GM19238 (cell line): ENCODE measurements at regions not wholly inside any gene's neighbourhood (a gene's known extent, or its start where the extent isn't known, plus 50 kb on each side); places are given as distances from the start of the nearest gene placed in this dataset.
"Not testable (repeated sequence)": the region's sequence is repeated elsewhere in the genome, so short reads cannot be mapped to it uniquely, and the experiment has no call there.

Experiments used
- DNase-seq: peaks from one replicate; pipeline ENCODE4 v3.0.0; 2011; ENCODE audit warnings: low spot score; ENCODE audit not compliant: insufficient read length

- no peak for DNase-seq
Observed at GRCh38 chr6:68024570-68025269, 610.4 kb upstream of the ADGRB3 start.

GRCh38 chr6:68022968-68023367 is 612.1 kb upstream of the ADGRB3 start:
- not testable (repeated sequence) for DNase-seq

- no peak for DNase-seq
Observed at GRCh38 chr6:68013780-68014515, 621.1 kb upstream of the ADGRB3 start.

GRCh38 chr6:68012822-68013221 is 622.3 kb upstream of the ADGRB3 start:
- no peak for DNase-seq

- DNase-seq: no peak
Observed at GRCh38 chr6:68010936-68011335, 624.1 kb upstream of the ADGRB3 start.

- DNase-seq: no peak
Observed at GRCh38 chr6:68008445-68008844, 626.6 kb upstream of the ADGRB3 start.

- no peak for DNase-seq
Observed at GRCh38 chr6:68007717-68008116, 627.4 kb upstream of the ADGRB3 start.

- no peak for DNase-seq
Observed at GRCh38 chr6:67986694-67987232, 648.3 kb upstream of the ADGRB3 start.

GRCh38 chr6:67976486-67976885 is 658.6 kb upstream of the ADGRB3 start:
- no peak for DNase-seq

GRCh38 chr6:67974931-67975330 is 660.2 kb upstream of the ADGRB3 start:
- no peak for DNase-seq

- no peak for DNase-seq
Observed at GRCh38 chr6:67971812-67972211, 663.3 kb upstream of the ADGRB3 start.

GRCh38 chr6:67966830-67967229 is 668.3 kb upstream of the ADGRB3 start:
- no peak for DNase-seq

- DNase-seq: no peak
Observed at GRCh38 chr6:67956352-67956751, 678.7 kb upstream of the ADGRB3 start.

GRCh38 chr6:67952948-67953347 is 682.1 kb upstream of the ADGRB3 start:
- DNase-seq: no peak

- DNase-seq: no peak
Observed at GRCh38 chr6:67952121-67952520, 683.0 kb upstream of the ADGRB3 start.

GRCh38 chr6:67947762-67948161 is 687.3 kb upstream of the ADGRB3 start:
- not testable (repeated sequence) for DNase-seq

GRCh38 chr6:67935976-67936477 is 699.1 kb upstream of the ADGRB3 start:
- no peak for DNase-seq

GRCh38 chr6:67933278-67933677 is 701.8 kb upstream of the ADGRB3 start:
- DNase-seq: no peak

- not testable (repeated sequence) for DNase-seq
Observed at GRCh38 chr6:67922588-67922987, 712.5 kb upstream of the ADGRB3 start.

GRCh38 chr6:67920040-67920439 is 715.0 kb upstream of the ADGRB3 start:
- DNase-seq: not testable (repeated sequence)

- DNase-seq: no peak
Observed at GRCh38 chr6:67916399-67916798, 718.7 kb upstream of the ADGRB3 start.

- DNase-seq: no peak
Observed at GRCh38 chr6:67914419-67914818, 720.7 kb upstream of the ADGRB3 start.
